ENCODE measurements at regions not wholly inside any gene's neighbourhood (a gene's known extent, or its start where the extent isn't known, plus 50 kb on each side); places are given as distances from the start of the nearest gene placed in this dataset.

DNA sequence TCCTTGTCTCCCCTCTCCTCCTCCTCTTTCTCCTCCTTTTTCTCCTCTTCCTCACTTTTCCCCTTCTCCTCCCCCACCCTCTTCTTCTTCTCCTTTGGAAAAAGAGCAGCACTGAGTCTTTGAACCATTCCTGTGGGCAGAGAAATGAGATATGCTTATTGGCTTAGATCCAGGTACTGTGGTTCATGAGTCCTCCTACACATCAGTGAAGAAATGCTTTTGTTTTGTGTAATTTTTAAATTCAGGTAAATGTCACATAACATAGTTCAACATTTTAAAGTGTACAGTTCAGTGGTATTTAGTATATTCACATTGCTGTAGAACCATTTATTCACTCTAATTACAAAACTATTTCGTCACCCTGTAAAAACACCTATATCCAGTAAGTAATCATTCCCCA lies 402.1 kb downstream of the AACS start:
- Histone ChIP-seq H3K9ac (no peak overlapping the region), H3K4me3 (no peak overlapping the region), H3K4me2 (no peak overlapping the region), H3K79me2 (ENCODE audit: low read depth) (no peaks in the 10 kb centered on the region), H3F3A (ENCODE audit: low read depth) (no peaks in the 10 kb centered on the region), H3K9me3 (ENCODE audit: low read depth) (no peaks in the 10 kb centered on the region), H3K36me3 (no peaks in the 10 kb centered on the region), H3K4me1 (no peaks in the 10 kb centered on the region), H3K27me3 (no peaks in the 10 kb centered on the region), H2AFZ (replicated peaks) (no peak overlapping the region), H3K27ac (no peak overlapping the region), H4K20me1 (ENCODE audit: low read depth) (no peaks in the 10 kb centered on the region)
- no peak overlapping the region for H3K4me3 Mint-ChIP-seq
- DNase-seq (ENCODE audit: low spot score), result no peak
- TF ChIP-seq EZH2 (IDR thresholded peaks at IDR 0.05) (no peak), EZH2phosphoT487 (IDR thresholded peaks at IDR 0.05) (no peak), CTCF (IDR thresholded peaks at IDR 0.05) (no peak)
- peaks cover 2% of the 10 kb centered on the region for H3K27me3 Mint-ChIP-seq (ENCODE audit: insufficient read depth, low read depth)
- H3K27ac Mint-ChIP-seq, result no peak overlapping the region
- peaks cover 1% of the 10 kb centered on the region for H3K9me3 Mint-ChIP-seq
- no peaks in the 10 kb centered on the region for H3K36me3 Mint-ChIP-seq
- H3K4me1 Mint-ChIP-seq, result no peaks in the 10 kb centered on the region

DNA sequence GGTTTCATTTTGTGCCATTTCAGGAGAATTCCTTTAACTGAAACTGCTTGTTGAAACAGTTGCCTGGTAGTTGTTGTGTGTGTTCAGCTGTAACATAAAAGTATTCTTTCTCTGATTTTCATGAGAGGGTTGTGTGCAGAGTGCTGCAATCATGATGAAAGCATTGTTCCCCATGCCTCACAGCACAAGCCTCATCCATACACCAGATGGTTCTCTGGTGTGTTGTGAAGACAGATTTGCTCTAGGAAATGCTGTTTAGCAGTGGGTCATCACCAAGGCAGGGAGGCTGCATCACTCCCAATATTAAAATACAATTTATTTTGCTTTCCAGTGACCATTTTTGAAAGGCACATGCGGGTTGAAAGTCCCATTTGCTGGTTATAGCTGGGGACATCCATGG lies 404.4 kb downstream of the AACS start:
- H3K4me1 ChIP-seq, result peaks cover 4% of the 10 kb centered on the region
- H3K4me3 ChIP-seq, result no peak overlapping the region
- H3K79me2 ChIP-seq (ENCODE audit: low read depth), result no peaks in the 10 kb centered on the region
- no peaks in the 10 kb centered on the region for H4K20me1 ChIP-seq (ENCODE audit: low read depth)
- no peaks in the 10 kb centered on the region for H3K4me1 Mint-ChIP-seq
- H3K27ac Mint-ChIP-seq, result no peak overlapping the region
- H3K27me3 ChIP-seq, result no peaks in the 10 kb centered on the region
- H2AFZ ChIP-seq (replicated peaks), result no peak overlapping the region
- no peak for DNase-seq (ENCODE audit: low spot score)
- no peak overlapping the region for H3K9ac ChIP-seq
- no peak overlapping the region for H3K27ac ChIP-seq
- no peaks in the 10 kb centered on the region for H3F3A ChIP-seq (ENCODE audit: low read depth)
- H3K27me3 Mint-ChIP-seq (ENCODE audit: insufficient read depth, low read depth), result peaks cover 2% of the 10 kb centered on the region
- H3K36me3 Mint-ChIP-seq, result no peaks in the 10 kb centered on the region
- H3K4me2 ChIP-seq, result no peak overlapping the region
- no peaks in the 10 kb centered on the region for H3K36me3 ChIP-seq
- H3K9me3 ChIP-seq (ENCODE audit: low read depth), result no peaks in the 10 kb centered on the region
- H3K9me3 Mint-ChIP-seq, result no peaks in the 10 kb centered on the region
- H3K4me3 Mint-ChIP-seq, result no peak overlapping the region
- TF ChIP-seq CTCF (IDR thresholded peaks at IDR 0.05) (no peak), EZH2 (IDR thresholded peaks at IDR 0.05) (no peak), EZH2phosphoT487 (IDR thresholded peaks at IDR 0.05) (no peak)

- Histone ChIP-seq H3K4me3 (no peak overlapping the region), H3K9me3 (ENCODE audit: low read depth) (no peaks in the 10 kb centered on the region), H3K79me2 (ENCODE audit: low read depth) (no peaks in the 10 kb centered on the region), H3K27me3 (no peaks in the 10 kb centered on the region), H3K36me3 (no peaks in the 10 kb centered on the region), H3F3A (ENCODE audit: low read depth) (no peaks in the 10 kb centered on the region), H3K27ac (no peak overlapping the region), H3K4me1 (peaks cover 4% of the 10 kb centered on the region), H4K20me1 (ENCODE audit: low read depth) (no peaks in the 10 kb centered on the region), H2AFZ (replicated peaks) (no peak overlapping the region), H3K9ac (no peak overlapping the region), H3K4me2 (no peak overlapping the region)
- H3K27ac Mint-ChIP-seq, result no peak overlapping the region
- no peak overlapping the region for H3K4me3 Mint-ChIP-seq
- peaks cover 2% of the 10 kb centered on the region for H3K27me3 Mint-ChIP-seq (ENCODE audit: insufficient read depth, low read depth)
- no peaks in the 10 kb centered on the region for H3K9me3 Mint-ChIP-seq
- DNase-seq (ENCODE audit: low spot score), result no peak
- TF ChIP-seq EZH2phosphoT487 (IDR thresholded peaks at IDR 0.05) (no peak), EZH2 (IDR thresholded peaks at IDR 0.05) (no peak), CTCF (IDR thresholded peaks at IDR 0.05) (no peak)
- no peaks in the 10 kb centered on the region for H3K4me1 Mint-ChIP-seq
- no peaks in the 10 kb centered on the region for H3K36me3 Mint-ChIP-seq
Observed at GRCh38 chr12:125470838-125471783, 405.9 kb downstream of the AACS start.
